ENCODE measurements at regions not wholly inside any gene's neighbourhood (a gene's known extent, or its start where the extent isn't known, plus 50 kb on each side); places are given as distances from the start of the nearest gene placed in this dataset.

GRCh38 chr6:12233693-12234571 lies 56.2 kb upstream of the EDN1 start:
- H4K20me1 ChIP-seq (ENCODE audit: insufficient read depth, low read length): no peaks in the 10 kb centered on the region
- ATAC-seq (ENCODE audit: insufficient read depth, low read depth): peak; percentile 56
- DNase-seq: peak; percentile 21
- H3K79me2 ChIP-seq (ENCODE audit: insufficient read depth, low read length): no peaks in the 10 kb centered on the region
- TF ChIP-seq EZH2 (IDR thresholded peaks at IDR 0.05; ENCODE audit: borderline replicate concordance, low read depth, low read length, severe bottlenecking) (no peak), CTCF (IDR thresholded peaks at IDR 0.05; ENCODE audit: borderline replicate concordance, extremely low read depth, low read length, poor library complexity, severe bottlenecking) (peak; percentile 71)
- H3K4me3 ChIP-seq (ENCODE audit: low read depth in 1 of 2, low read length in 2 of 2): no peak overlapping the region
- H3K36me3 ChIP-seq (ENCODE audit: insufficient read depth, low read length): no peaks in the 10 kb centered on the region
- no peaks in the 10 kb centered on the region for H3K4me1 ChIP-seq (ENCODE audit: insufficient read depth, low read length)
- H3K9me3 ChIP-seq (ENCODE audit: insufficient read depth, low read length, severe bottlenecking): no peaks in the 10 kb centered on the region
- no peak overlapping the region for H3K4me2 ChIP-seq (ENCODE audit: insufficient read depth, low read length)
- H3K27ac ChIP-seq (ENCODE audit: low read length): no peak overlapping the region
- no peak overlapping the region for H2AFZ ChIP-seq (ENCODE audit: low read depth, low read length)
- H3K9ac ChIP-seq (ENCODE audit: low read depth, low read length): no peak overlapping the region
- H3K27me3 ChIP-seq (ENCODE audit: insufficient read depth, low read length, poor library complexity): peaks cover 2% of the 10 kb centered on the region

- Histone ChIP-seq H3K4me2 (ENCODE audit: insufficient read depth, low read length) (no peak overlapping the region), H3K27me3 (ENCODE audit: insufficient read depth, low read length, poor library complexity) (no peaks in the 10 kb centered on the region), H2AFZ (ENCODE audit: low read depth, low read length) (no peak overlapping the region), H3K36me3 (ENCODE audit: insufficient read depth, low read length) (no peaks in the 10 kb centered on the region), H4K20me1 (ENCODE audit: insufficient read depth, low read length) (no peaks in the 10 kb centered on the region), H3K9me3 (ENCODE audit: insufficient read depth, low read length, severe bottlenecking) (no peaks in the 10 kb centered on the region), H3K4me3 (ENCODE audit: low read depth in 1 of 2, low read length in 2 of 2) (no peak overlapping the region), H3K27ac (ENCODE audit: low read length) (no peak overlapping the region), H3K9ac (ENCODE audit: low read depth, low read length) (no peak overlapping the region), H3K79me2 (ENCODE audit: insufficient read depth, low read length) (no peaks in the 10 kb centered on the region), H3K4me1 (ENCODE audit: insufficient read depth, low read length) (no peaks in the 10 kb centered on the region)
- ATAC-seq (ENCODE audit: insufficient read depth, low read depth): no peak
- TF ChIP-seq CTCF (IDR thresholded peaks at IDR 0.05; ENCODE audit: borderline replicate concordance, extremely low read depth, low read length, poor library complexity, severe bottlenecking): no peak
- TF ChIP-seq EZH2 (IDR thresholded peaks at IDR 0.05; ENCODE audit: borderline replicate concordance, low read depth, low read length, severe bottlenecking): no peak
- no peak for DNase-seq
These were observed 54.8 kb upstream of the EDN1 start for GRCh38 chr6:12235341-12235740.

DNA sequence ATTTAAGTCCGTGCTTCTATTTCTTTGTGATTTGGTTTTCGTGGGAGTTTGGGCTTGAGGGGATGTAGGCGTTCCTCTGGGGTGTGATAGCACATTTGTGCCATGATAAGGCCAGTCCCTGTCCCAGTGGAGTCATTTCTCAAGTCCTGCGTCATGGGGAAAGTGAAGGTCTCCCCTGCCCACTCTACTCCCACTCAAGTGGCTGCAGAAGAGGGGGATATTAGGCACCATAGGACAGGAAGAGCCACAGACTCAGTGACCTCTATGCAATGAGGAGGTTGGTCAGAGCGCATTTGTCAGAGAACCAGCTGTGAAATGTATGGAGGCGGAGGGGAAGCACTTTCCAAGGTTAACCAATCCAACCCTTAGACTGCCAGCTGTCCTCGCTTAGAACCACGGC lies 51.9 kb upstream of the EDN1 start:
- ATAC-seq (ENCODE audit: insufficient read depth, low read depth): no peak
- H3K27me3 ChIP-seq (ENCODE audit: insufficient read depth, low read length, poor library complexity): no peaks in the 10 kb centered on the region
- H3K4me2 ChIP-seq (ENCODE audit: insufficient read depth, low read length): no peak overlapping the region
- TF ChIP-seq CTCF (IDR thresholded peaks at IDR 0.05; ENCODE audit: borderline replicate concordance, extremely low read depth, low read length, poor library complexity, severe bottlenecking): no peak
- TF ChIP-seq EZH2 (IDR thresholded peaks at IDR 0.05; ENCODE audit: borderline replicate concordance, low read depth, low read length, severe bottlenecking): no peak
- no peaks in the 10 kb centered on the region for H4K20me1 ChIP-seq (ENCODE audit: insufficient read depth, low read length)
- H3K27ac ChIP-seq (ENCODE audit: low read length): no peak overlapping the region
- H3K4me1 ChIP-seq (ENCODE audit: insufficient read depth, low read length): no peaks in the 10 kb centered on the region
- H2AFZ ChIP-seq (ENCODE audit: low read depth, low read length): no peak overlapping the region
- no peaks in the 10 kb centered on the region for H3K36me3 ChIP-seq (ENCODE audit: insufficient read depth, low read length)
- H3K9me3 ChIP-seq (ENCODE audit: insufficient read depth, low read length, severe bottlenecking): no peaks in the 10 kb centered on the region
- no peak overlapping the region for H3K9ac ChIP-seq (ENCODE audit: low read depth, low read length)
- no peak overlapping the region for H3K4me3 ChIP-seq (ENCODE audit: low read depth in 1 of 2, low read length in 2 of 2)
- no peak for DNase-seq
- no peaks in the 10 kb centered on the region for H3K79me2 ChIP-seq (ENCODE audit: insufficient read depth, low read length)
